GM21619 (cell line): ENCODE measurements at regions not wholly inside any gene's neighbourhood (a gene's known extent, or its start where the extent isn't known, plus 50 kb on each side); places are given as distances from the start of the nearest gene placed in this dataset.

Experiments
- ATAC-seq: cut with Tn5 transposase; IDR thresholded peaks from one replicate; pipeline ENCODE4 v1.9.1; 2021; ENCODE audit not compliant: unreplicated experiment

DNA sequence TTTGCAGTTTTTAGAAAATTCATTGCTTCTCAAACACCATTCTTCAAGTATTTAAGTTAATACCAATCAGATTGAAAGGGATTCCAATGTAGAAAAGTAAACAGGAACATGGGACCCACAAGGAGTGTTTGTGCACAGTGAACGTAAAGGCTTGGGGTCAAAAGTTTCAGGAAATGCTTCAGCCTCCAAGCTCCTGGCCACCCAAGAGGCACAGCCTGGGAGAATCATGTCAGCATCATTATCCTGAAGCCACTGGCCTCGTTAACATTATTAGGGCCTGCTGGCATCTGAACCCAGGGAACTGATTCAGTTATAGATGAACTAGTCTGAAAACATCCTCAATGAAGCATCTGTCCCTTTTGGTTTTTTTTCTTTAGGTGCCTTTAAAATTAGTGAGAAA lies 122.9 kb downstream of the NXNL2 start:
- ATAC-seq, result no peak

DNA sequence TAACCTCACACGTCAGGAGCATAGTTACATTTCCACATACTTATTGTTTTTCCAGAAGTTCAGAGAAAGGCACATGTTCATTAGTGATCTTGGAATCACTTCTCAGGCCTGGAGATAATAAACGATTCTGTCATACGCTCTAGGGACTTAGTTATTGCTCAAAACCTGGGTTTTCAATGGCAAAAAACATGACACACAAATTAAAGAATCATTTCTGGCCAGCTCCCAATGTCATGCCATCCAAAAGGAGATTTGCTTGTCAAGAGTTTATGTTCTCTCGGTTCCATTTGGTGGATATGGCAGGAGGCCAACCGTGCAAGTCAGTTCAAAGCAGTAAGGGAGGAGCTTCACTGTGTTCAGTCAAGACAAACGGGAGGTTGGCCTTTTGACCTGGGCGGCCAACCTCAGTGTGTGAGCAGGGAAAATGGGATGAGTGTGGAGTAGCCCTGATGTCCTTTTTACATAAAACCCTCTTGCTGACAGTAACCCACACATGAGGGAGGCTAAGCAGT lies 123.4 kb downstream of the NXNL2 start:
- no peak for ATAC-seq

DNA sequence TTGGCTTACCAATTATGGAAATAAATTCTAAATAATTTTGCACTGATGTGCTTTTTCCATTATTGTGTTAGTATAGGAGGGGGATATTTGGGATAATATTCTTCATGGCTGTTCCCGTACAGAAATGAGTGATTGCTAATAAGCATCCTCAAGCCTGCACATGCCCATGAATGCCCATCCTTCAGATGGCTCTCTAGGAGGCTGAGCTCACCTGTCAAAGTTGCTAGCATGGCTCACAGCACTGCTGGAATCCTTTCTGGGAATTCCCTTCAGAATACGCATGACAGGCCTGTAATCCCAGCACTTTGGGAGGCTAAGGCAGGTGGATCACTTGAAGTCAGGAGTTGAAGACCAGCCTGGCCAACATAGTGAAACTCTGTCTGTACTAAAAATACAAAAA lies 124.1 kb downstream of the NXNL2 start:
- no peak for ATAC-seq

DNA sequence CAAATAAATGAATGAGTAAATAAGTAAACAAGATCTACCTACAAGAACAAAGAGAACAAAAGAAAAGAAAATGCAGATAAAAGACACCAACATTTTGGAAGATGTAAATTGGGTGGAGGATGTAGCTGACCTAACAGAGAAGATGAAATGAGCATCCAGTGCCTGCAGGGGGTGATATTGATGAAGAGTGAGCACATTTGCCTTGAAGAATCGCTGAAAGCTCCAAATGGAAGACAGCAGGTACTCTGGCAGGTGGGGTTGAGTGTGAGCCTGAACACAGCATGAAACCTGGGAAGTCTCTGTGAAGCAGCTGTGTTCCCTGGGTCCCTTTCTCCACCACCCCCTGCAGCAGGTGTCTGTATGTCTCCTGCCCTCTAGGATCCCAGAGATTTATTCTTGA lies 125.6 kb downstream of the NXNL2 start:
- ATAC-seq, result no peak

DNA sequence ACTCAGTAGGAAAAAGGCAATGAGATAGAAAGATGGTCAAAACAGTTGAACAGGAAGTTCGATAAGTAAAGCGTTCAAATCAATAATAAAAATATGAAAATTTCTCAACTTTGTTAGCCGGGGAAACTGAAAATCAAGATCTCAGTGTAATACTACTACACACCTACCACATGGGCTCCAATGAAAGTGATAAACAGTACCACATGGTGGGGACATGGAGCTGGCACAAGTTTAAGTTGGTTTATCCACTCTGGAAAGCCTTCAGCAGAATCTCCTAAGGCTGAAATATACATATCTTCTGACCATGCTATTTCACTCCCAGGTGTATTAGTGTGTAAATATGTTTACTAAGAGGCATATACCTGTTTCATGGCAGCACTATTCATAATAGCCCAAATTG lies 126.8 kb downstream of the NXNL2 start:
- ATAC-seq, result no peak

DNA sequence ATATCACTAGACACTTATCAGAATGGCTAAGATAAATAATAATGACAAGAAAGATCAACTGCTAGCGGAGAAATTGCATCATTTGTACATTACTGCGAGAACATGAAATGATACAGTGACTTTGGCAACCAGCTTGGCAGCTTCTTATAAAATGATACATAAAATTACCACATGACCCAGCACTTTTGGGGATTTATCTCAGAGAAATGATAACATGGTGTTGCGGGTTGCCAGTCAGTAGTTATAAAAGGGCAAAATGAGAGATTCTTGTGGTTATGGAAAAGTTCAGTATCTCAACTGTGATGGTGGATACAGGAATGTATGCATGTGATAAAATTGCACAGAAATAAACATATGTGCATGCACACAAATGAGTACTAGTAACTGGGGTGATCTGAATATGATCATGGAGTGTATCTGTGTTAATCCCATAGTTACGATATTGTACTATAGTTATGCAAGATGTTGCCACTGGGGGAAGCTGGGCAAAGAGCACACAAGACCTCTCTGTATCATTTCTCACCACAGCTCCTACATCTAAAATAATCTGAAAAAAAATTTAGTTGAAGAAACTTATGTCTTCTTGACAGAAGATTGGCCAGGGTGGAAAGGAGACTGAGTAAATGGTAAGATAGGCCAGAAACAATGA lies 128.9 kb downstream of the NXNL2 start:
- no peak for ATAC-seq

DNA sequence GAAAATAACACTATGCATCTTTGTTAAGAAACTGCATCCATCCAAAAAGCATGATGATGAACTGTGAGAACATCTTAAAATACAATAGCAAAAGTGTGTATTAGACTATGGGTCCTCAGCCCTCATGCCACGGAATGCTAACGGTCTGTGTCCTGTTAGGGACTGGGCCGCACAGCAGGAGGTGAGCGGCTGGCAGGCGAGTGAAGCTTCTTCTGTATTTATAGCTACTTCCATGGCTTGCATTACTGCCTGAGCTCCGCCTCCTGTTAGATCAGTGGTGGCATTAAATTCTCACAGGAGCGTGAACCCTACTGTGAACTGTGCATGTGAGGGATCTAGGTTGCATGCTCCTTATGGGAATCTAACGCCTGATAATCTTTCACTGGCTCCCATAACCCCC lies 129.8 kb downstream of the NXNL2 start:
- no peak for ATAC-seq

DNA sequence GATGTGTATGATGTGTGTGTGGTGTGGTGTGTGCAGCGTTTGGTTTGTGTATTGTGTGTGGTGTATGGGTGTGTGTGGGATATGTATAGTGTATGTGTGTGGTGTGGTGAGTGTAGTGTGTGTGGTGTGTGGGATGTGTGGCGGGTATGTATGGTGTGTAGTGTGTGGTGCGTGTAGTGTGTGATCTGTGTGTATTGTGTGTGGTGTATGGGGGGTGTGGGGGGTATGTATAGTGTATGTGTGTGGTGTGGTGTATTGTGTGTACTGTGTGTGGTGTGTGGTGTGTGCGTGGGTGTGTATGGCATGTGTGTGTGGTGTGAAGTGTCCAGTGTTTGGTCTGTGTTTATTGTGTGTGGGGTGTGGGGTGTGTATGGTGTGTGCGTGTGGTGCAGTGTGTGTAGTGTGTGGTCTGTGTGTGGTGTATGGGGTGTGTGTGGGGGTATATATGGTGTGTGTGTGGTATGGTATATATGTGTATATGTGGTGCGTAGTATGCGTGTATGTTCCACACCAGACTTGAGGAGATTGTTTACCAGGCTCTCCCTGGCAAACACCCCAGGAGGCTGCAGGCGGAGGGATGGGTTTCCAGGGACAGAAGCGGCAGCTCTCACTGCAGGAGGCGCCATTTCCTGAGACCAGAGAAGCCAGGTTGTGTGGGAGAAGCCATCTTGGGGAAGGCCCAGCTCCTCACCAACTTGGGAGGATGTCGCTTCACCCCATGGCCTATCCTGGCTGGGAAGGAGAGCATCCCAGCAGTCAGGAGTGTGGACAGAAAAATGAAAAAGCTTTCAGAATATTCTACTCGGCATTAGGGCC lies 138.1 kb downstream of the NXNL2 start:
- no peak for ATAC-seq

DNA sequence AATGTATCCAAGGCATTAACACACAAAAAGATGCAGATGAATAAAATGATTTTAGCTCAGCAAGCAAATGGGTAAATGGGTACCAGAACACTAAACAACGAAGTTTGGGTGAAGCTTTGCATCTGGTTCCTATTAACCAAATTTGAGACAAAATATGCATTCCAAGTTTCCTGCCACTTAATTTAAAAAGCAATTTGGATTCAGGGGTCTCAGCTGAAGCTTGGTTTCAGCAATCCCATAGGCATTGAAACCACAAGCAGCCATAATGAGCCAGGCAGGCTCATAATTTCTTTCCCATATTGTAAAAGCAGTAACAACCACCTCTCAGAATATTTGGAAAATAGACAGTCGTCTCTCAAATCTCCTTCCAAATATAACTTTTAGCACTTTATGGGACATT lies 138.9 kb downstream of the NXNL2 start:
- no peak for ATAC-seq

DNA sequence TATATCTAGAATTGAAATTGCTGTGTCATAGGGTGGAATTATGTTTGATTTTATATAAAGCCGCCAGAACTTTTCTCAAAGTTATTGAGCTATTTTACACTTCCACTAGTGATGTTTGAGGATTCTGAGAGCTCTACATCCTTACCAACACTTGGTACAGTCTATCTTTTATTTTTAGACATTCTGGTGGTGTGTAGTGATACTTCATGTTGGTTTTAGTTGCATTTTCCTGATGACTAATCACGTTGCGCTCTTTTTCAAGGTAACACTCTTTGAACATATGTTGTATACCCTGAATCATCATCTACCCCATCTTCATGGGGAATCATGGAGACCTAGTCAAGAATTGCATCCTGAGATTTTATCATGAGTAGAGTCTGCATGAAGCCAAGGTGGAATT lies 141.7 kb downstream of the NXNL2 start:
- no peak for ATAC-seq

DNA sequence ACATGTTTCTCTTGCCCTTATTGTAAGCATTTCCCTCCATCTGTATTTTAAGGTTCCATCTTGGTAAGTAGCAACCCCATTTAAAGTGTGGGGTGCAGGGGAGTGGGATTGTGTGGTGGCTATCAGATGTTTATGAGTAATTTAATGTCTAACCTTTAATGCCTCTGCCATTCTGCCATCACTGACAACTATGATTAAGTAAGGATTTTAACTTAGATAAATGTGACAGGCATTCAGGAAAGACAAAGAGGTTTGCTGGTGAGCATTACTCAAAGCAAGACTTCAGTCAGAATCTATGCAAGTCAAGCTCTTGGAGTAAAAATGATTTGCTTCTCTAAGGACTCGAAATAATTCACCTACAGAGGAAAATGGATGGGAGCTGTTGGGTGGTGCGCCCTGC lies 143.0 kb downstream of the NXNL2 start:
- no peak for ATAC-seq

DNA sequence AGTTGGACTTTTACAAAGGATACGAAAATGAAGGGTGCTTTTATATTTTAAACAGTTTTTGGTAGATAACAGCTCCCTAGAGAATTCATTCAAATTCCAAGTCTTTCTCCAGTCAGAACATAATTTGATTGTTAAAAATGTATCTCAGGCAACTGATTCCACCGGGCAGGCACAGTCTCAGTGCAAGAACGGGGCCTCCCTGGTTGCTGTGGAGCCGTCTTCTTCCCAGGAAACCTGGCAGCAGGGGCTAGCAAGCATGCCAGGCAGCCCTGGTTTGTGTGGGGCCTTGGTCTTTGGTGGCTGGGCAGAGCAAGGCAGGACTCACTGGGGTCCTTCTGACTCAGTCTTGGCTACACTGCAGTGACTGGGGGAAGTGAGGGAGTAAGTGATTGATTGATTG lies 143.5 kb downstream of the NXNL2 start:
- no peak for ATAC-seq

DNA sequence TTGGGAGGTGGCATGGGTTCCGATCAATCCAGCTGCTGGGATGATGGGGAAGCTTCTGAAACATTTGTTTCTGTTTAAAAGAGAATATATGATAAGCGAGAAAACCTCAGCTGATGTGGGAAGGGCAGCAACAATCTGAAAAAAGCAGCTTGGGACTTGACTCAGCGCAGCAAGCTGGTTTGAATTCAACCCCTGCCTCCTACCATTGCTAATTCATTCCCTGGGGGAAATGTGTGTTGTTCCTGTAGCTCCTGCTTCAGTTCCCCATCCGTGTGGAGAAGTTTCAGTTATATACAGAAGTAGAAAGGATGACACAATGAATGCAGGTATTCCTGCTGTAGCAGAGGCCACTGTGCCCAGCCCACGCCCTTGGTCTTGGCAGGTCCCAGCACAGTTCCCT lies 145.1 kb downstream of the NXNL2 start:
- no peak for ATAC-seq

DNA sequence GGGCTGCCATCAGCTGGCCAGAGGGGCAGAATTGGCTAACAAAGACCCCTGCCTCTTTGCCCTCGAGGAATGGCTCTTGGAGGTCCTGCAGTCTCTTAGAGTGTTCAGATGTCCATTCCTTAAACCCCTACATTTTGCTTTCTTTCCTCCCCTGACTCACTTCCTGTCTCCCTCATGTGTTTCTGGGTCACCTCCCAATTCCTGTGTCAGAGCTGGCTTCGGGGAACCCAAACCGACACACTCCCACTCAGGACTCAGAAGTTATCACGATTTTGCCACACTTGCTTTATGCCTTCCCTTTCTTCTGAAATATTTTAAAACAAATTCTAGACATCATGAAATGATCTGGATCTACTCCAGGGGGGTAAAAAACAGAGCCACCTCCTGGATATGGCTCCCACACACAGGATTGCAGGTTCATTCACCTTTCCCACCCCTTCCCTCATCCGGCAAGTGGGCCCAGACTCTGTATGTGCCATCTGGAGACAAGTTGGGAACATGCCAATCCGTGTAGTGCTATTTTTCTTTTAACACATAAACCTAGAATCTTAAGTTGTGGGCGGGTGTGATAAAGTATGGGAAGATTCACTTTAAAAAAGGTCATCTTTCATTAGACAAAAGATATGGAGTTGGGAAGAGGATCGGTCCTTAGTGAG lies 145.7 kb downstream of the NXNL2 start:
- no peak for ATAC-seq

DNA sequence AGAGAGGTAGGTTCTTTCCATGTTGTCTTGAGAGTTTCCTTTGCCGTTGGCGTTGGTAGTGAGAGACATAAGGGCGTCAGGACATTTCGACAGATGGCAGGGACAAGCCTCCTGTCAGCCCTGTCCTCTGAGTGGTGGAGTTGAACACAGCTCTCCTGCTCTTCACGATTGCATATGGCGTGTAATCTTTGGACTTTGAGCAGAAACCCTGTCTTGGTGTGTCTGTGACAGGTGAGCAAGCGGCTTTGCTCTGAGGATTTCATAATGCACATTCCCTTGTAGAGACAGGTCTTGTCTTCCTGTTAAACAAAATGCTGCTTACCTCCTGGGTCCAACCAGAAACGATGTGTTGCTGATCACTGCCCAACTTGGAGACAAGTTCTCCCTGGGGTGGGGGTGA lies 146.5 kb downstream of the NXNL2 start:
- no peak for ATAC-seq

DNA sequence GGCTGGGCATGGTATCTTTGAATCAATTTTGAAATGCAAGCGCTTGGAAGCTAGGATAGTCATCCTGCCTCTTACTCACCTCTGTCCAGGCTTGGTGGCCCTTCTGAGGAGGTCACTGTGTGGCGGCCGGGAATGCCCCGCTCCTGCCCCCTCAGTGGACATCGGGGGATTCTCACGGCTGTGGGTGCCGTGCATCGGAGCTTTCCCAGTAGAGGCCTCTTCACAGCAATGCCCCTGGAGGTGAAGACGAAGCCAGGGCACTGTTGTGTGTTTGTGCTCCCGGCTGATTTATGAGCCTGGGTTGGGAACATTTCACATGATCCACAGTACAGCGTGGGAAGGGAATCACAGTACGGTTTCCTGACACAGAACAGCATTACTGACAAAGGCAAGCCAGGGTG lies 147.5 kb downstream of the NXNL2 start:
- ATAC-seq, result no peak

DNA sequence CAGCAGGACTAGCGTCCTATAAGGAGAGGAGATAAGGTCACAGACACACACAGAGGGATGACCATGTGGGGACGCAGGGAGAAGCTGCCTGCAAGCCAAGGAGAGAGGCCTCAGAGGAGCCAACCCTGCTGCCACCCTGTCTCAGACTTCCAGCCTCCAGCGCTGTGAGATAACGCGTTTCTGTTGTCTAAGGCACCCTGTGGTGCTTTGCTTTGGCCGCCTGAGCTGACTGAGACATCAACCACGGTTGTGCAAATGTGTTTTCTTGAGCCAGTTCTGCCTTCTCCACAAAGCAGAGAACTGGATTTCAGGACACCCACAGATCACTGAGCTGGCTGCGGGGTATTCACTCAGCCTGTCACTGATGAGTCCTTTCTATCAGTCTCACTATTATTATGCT lies 149.1 kb downstream of the NXNL2 start:
- no peak for ATAC-seq

DNA sequence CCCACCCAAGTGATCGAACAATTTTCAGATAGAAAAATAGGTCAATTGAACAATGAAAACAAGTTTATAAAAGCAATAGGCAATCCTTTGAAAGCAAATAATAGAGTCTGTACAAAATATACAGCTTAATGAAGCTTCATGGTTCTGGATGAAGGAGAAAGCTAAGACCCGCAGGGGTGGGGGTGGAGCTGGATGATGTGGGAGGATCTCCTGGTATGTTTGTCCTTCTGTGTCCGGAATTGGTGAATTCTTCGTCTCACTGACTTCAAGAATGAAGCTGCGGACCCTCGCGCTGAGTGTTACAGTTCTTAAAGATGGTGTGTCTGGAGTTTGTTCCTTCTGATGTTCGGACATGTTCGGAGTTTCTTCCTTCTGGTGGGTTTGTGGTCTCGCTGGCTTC lies 149.9 kb downstream of the NXNL2 start:
- ATAC-seq, result no peak

DNA sequence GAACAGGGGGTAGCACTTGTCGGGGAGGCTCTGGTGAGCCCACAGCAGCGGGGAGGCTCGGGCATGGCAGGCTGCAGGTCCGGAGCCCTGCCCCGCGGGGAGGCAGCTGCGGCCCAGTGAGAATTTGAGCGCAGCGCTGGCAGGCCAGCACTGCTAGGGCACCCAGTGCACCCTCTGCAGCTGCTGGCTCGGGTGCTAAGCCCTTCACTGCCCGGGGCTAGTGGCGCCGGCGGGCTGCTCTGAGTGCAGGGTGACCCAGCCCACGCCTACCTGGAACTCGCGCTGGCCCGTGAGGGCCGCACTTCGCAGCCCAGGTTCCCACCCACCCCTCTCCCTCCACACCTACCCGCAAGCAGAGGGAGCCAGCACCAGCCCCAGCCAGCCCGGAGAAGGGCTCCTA lies 151.0 kb downstream of the NXNL2 start:
- ATAC-seq, result no peak

DNA sequence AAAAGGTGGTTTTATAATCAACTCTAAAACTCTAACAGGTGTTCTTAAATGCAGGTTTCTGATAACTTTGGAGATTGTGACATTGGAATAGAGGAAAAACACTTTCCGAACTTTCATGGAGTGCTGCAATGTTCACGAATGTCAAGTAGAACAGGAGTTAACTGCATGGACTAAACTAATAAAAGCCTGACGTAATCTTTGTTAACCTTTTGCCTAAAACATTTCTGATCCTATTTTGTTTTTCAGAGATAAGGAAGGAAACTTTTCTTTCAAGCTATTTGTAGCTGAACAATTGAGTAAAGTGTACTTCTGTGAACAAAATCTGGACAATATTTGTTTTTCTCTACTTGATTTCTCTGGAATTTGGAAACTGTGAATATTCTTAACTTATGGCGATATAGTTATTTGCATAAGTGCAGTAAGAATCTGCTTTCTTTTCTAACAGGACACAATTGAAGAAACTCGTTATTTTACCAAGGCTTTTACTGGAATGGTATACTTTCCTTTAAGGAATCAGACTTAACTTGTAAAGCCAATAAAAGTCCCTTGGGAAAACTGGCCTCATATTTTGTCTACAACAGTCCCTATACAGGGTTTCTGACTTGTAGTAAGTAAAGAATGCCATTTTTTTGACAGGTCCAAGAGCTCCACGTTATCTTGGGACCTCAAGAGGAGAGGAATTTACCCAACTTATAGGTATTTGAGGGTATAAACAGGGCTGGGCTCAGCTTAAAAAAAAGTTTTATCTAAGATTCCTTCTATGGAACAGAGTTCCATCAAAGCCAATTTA lies 154.7 kb downstream of the NXNL2 start:
- no peak for ATAC-seq

DNA sequence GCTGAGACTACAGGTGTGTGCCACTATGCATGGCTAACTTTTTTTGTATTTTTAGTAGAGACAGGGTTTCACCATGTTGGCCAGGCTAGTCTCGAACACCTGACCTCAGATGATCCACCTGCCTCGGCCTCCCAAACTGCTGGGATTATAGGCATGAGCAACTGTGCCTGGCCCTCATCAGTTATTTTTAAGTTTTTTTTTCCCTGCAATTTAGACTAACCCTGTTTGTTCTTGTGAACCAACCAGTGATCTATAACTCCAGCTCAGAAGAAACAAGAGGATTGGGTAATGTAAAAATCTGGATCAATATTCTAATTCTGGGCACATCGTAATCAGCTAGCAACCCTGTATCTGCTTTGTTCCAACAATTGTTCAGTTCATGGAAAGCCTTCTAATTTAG lies 155.7 kb downstream of the NXNL2 start:
- ATAC-seq, result no peak
